ENCODE measurements at regions not wholly inside any gene's neighbourhood (a gene's known extent, or its start where the extent isn't known, plus 50 kb on each side); places are given as distances from the start of the nearest gene placed in this dataset.
"Not testable (repeated sequence)": the region's sequence is repeated elsewhere in the genome, so short reads cannot be mapped to it uniquely, and the experiment has no call there.

DNA sequence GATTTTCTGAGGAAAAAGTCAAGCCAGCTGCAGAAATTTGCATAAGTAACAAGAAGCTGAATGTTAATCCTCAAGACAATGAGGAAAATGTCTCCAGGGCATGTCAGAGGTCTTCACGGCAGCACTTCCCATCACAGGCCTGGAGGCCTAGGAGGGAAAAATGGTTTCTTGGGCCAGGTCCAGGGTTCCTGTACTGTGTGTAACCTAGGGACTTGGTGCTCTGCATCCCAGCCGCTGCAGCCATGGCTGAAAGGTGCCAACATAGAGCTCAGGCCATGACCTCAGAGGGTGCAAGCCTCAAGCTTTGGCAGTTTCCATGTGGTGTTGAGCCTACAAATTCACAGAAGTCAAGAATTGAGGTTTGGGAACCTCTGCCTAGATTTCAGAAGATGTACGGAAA is 144.1 kb downstream of the AKR1D1 start:
- not testable (repeated sequence) for DNase-seq (ENCODE audit: low read depth)

DNA sequence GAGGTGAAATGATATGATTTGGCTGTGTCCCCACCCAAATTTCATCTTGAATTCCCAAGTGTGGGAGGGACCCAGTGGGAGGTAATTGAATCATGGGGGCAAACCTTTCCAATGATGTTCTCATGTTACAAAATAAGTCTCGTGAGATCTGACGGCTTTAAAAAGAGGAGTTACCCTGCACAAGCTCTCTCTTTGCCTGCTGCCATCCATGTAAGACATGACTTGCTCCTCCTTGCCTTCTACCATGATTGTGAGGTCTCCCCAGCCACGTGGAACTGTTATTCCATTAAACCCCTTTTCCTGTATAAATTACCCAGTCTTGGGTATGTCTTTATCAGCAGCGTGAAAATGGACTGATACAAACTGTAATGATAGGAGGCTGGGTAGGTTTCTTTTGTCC is 145.1 kb downstream of the AKR1D1 start:
- DNase-seq (ENCODE audit: low read depth) = not testable (repeated sequence)

DNA sequence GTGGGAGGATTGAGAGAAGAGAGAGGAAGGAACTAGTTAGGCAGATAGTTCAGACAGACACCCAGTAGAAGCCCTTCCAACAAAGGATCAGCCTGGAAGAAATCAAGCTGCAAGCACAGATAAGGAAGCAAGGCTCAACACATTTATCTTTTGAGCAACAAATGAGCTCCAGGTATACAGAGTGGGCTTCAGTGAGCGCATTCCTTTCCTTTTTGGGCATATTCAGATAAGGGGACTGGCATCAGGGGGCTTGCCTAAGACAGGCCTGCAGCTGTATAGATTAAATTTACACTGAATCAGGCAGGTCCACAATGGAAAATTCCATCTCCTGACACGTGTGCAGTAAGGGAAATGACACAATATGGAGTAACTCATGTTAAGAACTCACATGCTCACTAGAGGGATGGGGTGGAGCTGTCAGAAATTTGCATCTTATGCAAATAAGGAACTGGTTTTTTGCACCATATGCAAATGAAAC is 147.2 kb downstream of the AKR1D1 start:
- no peak for DNase-seq (ENCODE audit: low read depth)

DNA sequence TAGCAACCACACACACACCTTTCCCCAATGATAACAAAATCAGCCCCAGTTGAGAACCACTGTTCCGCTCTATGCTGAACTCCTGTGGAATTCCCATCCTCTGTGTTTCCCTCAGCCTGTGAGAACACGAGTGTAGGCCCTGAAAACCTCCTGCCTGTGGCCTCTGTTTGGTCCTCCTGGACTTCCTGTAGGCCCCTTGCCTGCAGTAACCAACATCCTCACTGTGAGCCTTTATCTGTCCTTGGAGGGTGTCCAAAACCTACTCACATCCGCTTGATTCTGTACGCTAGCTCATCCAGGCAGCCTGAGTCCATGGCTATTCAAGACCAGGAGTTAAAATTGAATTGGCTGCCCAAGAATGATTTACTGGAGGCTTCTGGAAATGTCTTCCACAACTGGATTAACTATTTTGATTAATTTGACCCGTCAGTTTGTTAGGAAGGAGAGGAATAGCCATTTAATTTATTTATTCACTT is 149.8 kb downstream of the AKR1D1 start:
- no peak for DNase-seq (ENCODE audit: low read depth)

DNA sequence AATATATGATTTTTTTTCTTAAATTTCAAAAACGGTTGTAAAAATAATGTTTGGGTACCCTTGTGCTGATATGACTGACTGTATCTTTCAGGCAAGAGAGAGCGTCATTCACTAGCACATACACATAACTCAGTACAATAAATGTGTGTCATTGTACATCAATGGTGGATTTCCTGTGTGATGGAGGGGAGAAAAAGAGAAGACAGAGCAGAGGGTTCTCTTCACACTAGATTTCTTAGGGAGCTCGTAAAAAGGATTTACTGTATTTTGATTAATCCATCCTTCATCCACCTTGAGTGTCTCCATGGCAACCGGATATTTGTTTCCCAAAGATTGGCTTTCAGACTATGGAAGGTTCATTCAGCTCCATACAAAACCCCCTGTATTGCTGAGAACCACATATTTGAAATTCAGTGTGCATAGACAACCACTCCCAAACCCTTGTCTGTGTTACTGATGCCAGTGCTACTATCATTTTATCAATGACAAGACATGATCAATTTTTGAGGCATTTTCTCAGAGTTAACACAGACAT is 150.6 kb downstream of the AKR1D1 start:
- no peak for DNase-seq (ENCODE audit: low read depth)

DNA sequence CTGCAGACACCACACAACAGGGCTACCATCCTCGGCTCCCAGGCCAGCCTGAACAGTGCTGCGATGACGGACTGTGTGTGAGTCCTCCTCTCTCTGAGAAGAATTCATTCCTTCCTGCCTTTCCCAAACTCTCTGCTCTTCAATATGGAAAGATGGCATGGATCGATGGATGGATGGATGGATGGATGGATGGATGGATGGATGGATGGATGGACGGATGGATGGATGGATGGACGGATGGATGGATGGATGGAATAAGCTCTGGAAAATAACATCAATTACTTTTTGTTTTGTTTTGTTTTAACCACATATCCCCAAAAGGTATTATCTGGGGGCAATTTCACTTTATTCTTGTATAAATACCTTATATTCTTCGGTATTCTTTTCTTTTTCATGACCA is 151.9 kb downstream of the AKR1D1 start:
- no peak for DNase-seq (ENCODE audit: low read depth)

DNA sequence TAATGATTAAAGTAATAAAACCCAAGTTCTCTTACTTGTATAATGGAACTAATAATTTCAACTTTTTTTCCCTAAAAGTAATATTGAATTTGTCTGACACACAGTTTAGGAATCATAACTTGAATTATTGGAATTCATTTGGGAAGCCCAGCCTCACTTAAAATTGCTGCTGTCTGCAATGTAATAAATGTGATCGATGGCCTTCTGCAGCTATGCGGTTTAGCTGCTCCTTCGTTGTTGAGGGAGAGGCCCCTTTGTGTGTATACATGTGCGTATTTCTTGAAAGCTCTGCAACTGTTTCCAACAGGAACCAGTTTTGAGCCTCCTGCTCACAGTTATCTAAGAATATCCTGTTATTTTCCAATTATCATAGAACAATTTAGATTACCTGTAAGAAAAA is 152.5 kb downstream of the AKR1D1 start:
- DNase-seq (ENCODE audit: low read depth) = no peak

DNA sequence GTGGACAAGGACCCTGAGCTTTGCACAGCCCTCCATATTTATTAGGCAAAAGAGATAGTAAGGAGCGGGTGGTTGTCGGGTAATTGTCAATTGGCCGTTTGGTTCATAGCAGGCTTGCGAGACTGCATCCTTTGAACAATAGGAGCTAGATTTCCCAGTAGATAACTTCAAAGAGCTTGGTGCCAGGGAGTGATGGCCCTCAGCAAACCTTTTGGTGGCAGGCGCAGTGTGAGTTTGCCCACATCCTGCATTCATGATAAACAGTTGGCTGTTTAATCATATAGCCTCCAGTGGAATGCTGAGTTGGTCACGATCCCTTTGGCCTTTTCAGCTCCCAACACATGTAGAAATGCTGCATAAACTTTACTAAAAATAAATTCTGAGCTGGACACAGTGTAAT is 156.9 kb downstream of the AKR1D1 start:
- no peak for DNase-seq (ENCODE audit: low read depth)

DNA sequence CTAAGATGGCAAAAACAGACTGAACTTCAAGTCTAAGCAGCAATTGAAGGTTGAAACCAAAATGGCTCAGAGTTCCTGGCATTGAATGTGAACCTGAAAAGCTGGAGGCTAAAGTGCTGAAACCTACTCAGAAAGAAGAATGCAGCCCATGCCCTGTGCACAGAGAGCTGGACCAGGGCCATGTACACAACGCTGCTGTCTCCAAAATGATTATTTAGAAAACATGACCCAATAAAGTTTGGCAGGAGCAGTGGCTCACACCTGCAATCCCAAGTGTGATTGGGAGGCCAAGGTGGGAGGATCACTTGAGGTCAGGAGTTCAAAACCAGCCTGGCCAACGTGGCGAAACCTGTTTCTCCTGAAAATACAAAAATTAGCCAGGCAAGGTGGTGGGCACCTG is 158.9 kb downstream of the AKR1D1 start:
- no peak for DNase-seq (ENCODE audit: low read depth)

DNA sequence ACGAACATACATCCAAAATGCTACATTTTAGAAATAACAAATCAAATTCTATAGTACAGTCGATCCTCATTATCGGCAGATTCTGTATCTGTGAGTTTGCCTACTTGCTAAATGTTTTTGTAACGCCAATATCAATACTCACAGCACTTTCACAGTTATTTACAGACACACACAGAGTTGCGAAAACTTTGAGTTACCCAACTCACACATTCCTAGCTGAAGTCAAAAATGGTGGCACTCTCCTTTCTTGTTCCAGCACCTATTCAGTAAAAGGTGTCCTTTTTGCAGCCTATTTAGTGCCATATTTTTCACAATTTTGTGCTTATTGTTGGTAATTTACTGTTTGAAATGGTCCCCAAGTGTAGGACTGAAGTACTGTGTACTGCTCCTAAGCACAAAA is 161.7 kb downstream of the AKR1D1 start:
- no peak for DNase-seq (ENCODE audit: low read depth)

DNA sequence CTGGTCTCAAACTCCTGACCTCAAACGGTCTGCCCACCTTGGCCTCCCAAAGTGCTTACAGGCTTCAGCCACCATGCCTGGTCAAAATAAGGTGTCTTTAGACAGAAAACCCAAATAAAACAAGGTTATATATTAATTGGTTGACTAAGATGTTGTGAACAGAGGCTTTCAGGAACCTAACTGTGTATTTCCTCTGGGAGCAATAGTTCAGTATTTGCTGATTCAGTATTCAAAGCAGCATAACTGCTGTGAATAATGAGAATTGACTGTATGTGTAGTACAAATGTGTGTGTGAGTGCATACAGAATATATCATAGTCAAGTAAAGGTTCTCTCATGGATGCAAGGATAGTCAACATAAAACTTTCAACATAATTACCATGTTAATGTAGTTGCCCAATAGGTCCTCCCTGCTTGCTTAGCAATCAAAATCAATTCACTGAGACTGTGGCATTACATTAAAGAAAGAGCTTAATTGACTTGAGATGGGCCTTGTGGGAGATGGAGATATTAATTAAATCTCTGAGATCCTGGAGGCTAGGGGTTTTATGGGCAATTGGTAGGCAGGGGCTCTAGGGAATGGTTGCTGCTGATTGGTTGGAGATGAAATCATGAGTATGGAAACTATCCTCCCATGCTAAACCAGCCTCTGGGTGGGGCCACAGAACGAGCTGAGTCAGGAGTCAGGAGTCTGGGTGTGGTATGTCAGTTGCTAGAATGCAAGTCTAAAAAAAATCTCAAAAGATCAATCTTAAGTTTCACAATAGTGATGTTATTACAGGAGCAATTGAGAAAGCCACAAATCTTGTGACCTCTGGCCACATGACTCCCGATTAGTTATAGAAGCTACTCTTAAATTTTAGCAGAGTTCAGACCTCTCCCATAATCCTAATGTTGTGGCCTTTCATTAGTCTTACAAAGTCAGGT is 162.7 kb downstream of the AKR1D1 start:
- no peak for DNase-seq (ENCODE audit: low read depth)

DNA sequence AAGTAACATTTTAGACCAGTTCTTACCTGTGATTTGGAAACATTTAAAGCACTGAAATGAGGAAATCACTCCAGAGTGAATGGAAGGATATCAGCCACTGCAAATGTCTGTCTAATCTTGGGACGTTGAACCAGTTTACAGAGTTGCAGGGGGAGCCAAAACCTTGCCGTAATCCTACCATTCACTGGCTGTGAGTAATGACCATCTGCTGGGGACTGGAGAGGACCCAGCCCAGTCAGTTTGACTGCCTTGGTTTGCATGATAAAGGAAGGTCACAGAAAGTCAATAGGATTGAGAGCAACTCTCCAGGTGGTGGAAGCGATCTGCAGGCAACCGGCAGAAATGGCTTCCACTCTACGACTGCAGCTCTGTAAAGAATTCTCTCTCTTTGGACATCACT is 167.2 kb downstream of the AKR1D1 start:
- DNase-seq (ENCODE audit: low read depth) = no peak

DNA sequence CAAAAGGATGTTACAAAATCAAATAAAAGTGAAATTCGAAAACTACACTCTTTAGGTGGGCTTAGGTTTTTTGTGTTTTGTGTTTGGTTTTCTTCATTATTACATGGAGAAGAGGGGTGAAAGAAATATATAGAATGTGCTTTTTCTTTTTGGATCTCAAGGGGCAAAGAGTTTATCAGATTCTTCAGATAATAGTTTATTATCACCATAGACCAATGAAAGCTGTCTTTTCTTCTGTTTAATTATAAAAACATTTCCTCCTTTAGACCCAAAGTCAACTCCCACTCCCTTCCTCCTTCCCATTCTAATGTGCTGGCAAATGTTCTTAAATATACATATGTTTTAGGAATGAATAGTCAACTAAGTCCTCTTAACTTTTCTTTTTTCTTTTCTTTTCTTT is 167.6 kb downstream of the AKR1D1 start:
- DNase-seq (ENCODE audit: low read depth) = no peak

DNA sequence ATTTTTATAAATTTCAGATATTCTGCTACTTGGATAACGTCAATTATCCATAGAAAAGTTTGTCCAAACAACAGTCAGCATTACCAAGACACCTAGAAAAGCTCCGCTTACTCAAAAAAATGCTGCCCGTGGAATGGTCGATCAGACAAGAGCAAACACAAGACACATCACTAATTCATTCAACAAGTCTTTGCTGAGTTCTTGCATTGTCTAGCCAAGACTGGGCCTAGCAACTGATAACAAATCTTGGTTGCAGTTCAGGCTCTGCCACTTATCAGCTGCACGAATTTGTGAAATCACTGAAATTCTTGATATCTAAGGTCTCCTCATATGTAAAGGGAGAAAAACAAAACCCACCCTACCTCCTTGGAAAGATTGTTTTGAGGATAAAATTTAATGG is 168.3 kb downstream of the AKR1D1 start:
- no peak for DNase-seq (ENCODE audit: low read depth)

DNA sequence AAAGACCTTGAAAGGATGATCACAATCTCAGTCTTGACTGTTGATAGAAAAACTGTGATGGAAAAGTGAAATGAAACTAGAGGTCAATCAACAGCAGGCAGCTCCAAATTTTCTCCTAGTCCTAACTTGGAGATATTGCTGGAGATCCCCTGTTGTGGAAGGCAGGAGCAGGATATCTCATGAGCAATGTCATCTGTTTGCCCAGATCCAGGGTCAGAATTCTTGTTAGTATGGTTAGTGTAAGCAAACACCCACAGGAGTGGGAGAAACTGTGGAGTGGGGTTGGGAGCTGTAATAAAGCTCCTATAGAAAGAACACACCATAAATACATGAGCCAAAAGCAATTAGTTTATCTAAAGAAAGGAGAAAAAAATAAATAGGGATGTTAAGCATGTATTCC is 169.0 kb downstream of the AKR1D1 start:
- no peak for DNase-seq (ENCODE audit: low read depth)

DNA sequence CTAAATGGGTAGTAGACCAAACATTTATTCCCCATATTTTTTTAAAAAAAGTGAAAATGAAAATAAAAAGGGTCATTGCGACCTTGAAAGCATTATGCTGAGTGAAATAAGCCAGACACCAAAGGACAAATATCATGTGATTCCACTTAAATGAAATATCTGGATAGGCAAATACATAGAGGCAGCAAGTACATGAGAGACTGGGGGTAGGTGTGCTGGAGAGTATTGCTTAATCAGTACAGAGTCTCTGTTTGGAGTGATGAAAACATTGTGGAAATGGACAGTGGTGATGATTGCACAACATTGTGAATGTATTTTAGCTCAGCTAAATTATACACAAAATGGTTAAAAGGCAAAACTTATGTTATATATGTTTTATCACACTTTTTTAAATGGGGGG is 169.4 kb downstream of the AKR1D1 start:
- DNase-seq (ENCODE audit: low read depth) = no peak

DNA sequence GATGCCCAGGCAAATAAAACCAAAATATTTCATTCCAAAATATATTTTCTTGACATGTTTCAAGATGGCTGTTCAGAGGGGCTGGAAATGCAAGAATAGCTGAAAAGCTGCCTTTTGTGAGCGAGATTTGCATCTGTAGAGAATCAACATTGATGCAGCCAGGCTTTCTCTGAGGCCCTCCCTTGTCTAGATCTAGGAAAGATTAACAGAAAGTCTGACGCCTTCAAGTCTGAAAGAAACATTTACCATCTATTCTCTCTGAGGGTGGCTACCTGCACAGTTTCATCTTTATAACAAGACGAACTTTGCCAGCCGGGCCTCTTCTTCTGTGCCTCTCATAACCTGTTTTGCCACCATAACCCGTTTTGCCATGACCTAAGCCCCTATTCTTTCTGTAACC is 170.2 kb downstream of the AKR1D1 start:
- DNase-seq (ENCODE audit: low read depth) = no peak

DNA sequence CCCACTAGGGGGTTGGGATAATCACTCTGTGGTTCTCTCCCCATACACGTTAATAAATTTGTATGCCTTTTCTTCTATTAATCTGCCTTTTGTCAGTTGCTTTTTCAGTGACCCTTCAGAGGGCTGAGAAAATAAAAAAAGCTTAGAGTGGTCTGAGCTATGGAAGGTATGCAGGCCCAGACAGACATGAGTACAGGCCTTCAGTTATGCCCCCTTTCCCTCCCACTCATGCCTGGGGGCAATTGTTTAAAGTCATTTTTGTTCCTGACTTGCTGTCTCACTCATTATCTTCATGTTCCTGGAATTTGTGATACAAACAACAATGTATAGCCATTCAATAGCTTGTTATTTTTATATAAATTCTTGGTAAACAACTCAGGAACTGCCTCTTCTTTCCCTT is 170.8 kb downstream of the AKR1D1 start:
- DNase-seq (ENCODE audit: low read depth) = no peak

DNA sequence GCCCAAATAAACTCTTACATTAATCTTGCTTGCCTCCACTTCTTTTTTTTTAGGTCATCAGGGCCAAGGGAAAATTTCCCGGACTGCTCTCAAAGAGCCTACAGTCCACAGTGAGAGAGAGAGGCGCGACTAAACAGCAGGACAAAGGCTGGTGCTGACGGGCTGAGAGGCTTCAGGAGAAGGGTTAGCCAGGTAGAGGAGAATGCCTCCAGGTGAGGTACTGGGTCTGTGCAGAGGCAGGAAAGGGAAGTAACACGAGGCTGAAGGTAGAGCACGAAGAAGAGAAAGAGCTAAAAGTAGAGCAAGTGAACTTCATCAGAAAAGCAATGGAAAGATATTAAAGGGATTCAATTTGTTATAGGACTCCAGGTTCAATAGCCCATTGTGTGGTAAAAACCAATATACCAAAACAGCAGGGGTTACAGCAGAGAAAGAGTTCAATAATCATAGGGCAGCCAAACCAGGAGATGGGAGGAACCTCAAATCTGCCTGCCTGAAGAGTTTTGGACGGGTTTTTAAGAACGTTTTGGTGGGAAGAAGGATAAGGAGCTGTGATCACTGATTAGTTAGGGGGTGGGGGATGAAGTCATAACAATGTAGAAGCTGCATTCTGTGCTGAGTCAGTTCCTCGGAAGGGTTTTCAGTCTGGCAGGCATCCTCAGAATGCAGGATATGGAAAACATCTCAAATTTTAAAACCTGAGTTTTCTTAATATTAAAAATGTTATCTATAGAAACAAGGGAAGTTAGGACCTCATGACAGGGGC is 171.5 kb downstream of the AKR1D1 start:
- no peak for DNase-seq (ENCODE audit: low read depth)

DNA sequence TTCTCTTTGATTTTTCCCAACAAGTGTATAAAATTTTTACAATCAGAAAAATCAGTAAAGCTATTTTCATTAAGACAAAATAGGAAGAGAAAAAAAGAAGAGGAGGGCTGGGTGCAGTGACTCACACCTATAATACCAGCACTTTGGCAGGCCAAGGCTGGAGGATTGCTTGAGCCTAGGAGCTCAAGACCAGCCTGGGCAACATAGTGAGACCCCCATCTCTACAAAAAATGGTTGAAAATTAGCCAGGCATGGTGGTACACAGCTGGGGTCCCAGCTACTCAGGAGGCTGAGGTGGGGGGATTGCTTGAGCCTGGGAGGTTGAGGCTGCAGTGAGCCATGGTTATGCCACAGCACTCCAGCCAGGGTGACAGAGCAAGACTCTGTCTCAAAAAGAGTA is 172.3 kb downstream of the AKR1D1 start:
- no peak for DNase-seq (ENCODE audit: low read depth)

DNA sequence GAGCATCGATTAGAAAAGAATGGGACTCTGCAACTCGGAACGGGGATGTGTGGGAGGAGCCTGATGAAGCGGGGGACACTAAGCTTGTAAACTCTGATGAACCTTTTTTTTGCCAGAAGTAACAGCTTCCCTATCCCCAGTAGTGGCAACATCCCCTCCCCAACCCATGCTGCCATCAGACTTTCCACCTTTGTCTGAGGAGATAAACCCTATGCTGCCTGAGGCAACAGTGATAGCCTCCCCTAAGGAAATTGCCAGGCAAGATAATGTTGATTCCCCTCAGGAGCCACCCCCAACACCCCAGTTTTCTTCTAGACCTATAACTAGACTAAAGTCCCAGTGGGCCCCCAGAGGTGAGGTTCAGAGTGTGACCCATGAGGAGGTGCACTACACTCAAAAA is 173.7 kb downstream of the AKR1D1 start:
- no peak for DNase-seq (ENCODE audit: low read depth)

DNA sequence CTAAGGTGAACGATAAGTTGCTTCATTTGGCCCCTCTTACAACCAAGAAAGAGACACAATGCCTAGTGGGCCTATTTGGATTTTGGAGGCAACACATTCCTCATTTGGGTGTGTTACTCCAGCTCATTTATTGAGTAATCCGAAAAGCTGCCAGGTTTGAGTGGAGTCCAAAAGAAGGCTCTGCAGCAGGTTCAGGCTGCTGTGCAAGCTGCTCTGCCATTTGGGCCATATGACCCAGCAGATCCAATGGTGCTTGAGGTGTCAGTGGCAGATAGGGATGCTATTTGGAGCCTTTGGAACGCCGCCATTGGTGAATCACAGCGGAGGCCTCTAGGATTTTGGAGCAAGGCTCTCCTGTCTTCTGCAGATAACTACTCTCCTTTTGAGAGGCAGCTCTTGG is 176.4 kb downstream of the AKR1D1 start:
- DNase-seq (ENCODE audit: low read depth) = not testable (repeated sequence)

DNA sequence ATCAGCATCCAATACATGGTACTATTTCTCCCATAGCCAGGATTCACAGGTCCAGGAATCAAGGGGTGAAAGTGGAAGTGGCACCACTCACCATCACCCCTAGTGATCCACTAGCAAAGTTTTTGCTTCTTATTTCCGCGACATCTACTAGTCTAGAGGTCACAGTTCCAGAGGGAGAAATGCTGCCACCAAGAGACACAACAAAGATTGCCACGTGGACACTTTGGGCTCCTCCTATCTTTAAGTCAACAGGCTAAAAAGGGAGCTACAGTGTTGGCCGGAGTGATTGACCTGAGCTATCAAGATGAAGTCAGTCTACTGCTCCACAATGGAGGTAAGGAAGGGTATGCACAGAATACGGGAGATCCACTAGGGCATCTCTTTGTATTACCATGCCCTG is 178.2 kb downstream of the AKR1D1 start:
- DNase-seq (ENCODE audit: low read depth) = no peak

All from GM04503 (cell line).